ENCODE measurements at regions not wholly inside any gene's neighbourhood (a gene's known extent, or its start where the extent isn't known, plus 50 kb on each side); places are given as distances from the start of the nearest gene placed in this dataset.

DNA sequence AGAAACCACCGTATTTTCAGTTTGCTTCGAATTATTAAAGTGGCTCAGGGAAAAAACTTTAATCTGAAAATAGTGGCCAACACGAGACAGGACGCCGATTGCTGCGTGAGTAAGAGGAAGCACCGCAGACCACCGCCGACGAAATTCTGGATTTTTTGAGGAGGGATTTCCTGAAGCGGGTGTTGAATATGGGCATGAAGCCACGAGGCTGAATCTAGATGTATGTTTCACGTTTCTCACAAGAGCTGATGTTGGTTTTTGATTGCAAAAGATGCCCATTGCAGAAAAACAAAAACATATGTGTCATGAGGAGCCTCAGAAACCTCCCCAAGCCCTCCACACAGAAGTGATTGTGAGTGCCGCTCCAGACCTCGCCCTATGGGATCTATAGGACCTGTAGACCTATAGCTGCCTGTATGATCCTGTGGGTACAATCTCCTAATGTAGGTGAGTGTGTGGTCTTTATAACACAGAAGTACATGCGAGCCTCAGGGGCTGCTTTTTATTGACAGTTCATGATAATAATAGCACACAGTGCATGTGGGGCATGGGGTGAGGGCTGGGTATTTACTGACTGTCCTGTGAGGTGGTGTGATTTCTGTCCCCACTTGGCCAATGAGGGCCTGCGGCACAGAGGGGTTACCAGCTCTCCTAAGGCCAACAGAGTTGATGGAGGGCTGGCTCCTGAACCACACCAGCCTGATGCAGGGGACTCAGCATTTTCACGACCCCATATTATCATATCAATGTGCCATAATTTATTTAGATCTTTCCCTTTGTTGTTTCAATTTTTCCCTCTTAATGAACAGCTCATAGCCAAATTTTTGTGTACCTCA lies 243.9 kb downstream of the DLL1 start:
- H2AFZ ChIP-seq (ENCODE audit: low read depth), result no peak overlapping the region
- H3K4me3 ChIP-seq (ENCODE audit: low read depth in 2 of 2, low read length in 1 of 2), result no peak overlapping the region
- no peaks in the 10 kb centered on the region for H3K9me3 ChIP-seq
- no peaks in the 10 kb centered on the region for H3K79me2 ChIP-seq (ENCODE audit: insufficient read depth)
- H3K36me3 ChIP-seq (replicated peaks in 1 of 2; ENCODE audit: control insufficient read depth in 1 of 2, insufficient read depth in 2 of 2, low read length in 1 of 2), result no peaks in the 10 kb centered on the region
- 44% methylated on average over 18 of the region's 18 CpGs for WGBS (ENCODE audit: low lambda C conversion rate)
- H3K4me2 ChIP-seq, result no peak overlapping the region
- peaks cover 0 to 9% of the 10 kb centered on the region in 2 experiments; a peak in 1 of 4 replicates for H3K4me1 ChIP-seq (ENCODE audit: control insufficient read depth in 1 of 2, insufficient read depth in 2 of 2, low read depth in 1 of 2, low read length in 1 of 2)
- H3K9me2 ChIP-seq, result no peaks in the 10 kb centered on the region
- no peak for TF ChIP-seq YY1 (IDR thresholded peaks at IDR 0.05; ENCODE audit: low read depth)
- no peak for TF ChIP-seq RXRA (IDR thresholded peaks at IDR 0.05; ENCODE audit: borderline replicate concordance, low read depth)
- no peak for TF ChIP-seq CHD2 (IDR thresholded peaks at IDR 0.05; ENCODE audit: low read length, partially characterized antibody)
- TF ChIP-seq MXI1 (IDR thresholded peaks at IDR 0.05; ENCODE audit: low read depth, low read length), result no peak
- TF ChIP-seq, protein P1, sequence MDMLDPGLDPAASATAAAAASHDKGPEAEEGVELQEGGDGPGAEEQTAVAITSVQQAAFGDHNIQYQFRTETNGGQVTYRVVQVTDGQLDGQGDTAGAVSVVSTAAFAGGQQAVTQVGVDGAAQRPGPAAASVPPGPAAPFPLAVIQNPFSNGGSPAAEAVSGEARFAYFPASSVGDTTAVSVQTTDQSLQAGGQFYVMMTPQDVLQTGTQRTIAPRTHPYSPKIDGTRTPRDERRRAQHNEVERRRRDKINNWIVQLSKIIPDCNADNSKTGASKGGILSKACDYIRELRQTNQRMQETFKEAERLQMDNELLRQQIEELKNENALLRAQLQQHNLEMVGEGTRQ (IDR thresholded peaks at IDR 0.05; ENCODE audit: borderline replicate concordance, low read depth, low read length), result no peak
- TF ChIP-seq SMC3 (IDR thresholded peaks at IDR 0.05; ENCODE audit: low read depth, low read length), result no peak
- TF ChIP-seq, protein P2, sequence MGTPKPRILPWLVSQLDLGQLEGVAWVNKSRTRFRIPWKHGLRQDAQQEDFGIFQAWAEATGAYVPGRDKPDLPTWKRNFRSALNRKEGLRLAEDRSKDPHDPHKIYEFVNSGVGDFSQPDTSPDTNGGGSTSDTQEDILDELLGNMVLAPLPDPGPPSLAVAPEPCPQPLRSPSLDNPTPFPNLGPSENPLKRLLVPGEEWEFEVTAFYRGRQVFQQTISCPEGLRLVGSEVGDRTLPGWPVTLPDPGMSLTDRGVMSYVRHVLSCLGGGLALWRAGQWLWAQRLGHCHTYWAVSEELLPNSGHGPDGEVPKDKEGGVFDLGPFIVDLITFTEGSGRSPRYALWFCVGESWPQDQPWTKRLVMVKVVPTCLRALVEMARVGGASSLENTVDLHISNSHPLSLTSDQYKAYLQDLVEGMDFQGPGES (IDR thresholded peaks at IDR 0.05; ENCODE audit: low read depth, low read length), result no peak
- TF ChIP-seq, protein P3, sequence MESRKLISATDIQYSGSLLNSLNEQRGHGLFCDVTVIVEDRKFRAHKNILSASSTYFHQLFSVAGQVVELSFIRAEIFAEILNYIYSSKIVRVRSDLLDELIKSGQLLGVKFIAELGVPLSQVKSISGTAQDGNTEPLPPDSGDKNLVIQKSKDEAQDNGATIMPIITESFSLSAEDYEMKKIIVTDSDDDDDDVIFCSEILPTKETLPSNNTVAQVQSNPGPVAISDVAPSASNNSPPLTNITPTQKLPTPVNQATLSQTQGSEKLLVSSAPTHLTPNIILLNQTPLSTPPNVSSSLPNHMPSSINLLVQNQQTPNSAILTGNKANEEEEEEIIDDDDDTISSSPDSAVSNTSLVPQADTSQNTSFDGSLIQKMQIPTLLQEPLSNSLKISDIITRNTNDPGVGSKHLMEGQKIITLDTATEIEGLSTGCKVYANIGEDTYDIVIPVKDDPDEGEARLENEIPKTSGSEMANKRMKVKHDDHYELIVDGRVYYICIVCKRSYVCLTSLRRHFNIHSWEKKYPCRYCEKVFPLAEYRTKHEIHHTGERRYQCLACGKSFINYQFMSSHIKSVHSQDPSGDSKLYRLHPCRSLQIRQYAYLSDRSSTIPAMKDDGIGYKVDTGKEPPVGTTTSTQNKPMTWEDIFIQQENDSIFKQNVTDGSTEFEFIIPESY (IDR thresholded peaks at IDR 0.05; ENCODE audit: borderline replicate concordance, low read depth), result no peak
- TF ChIP-seq NRF1 (IDR thresholded peaks at IDR 0.05; ENCODE audit: low read depth, low read length), result no peak
- TF ChIP-seq, protein P4, sequence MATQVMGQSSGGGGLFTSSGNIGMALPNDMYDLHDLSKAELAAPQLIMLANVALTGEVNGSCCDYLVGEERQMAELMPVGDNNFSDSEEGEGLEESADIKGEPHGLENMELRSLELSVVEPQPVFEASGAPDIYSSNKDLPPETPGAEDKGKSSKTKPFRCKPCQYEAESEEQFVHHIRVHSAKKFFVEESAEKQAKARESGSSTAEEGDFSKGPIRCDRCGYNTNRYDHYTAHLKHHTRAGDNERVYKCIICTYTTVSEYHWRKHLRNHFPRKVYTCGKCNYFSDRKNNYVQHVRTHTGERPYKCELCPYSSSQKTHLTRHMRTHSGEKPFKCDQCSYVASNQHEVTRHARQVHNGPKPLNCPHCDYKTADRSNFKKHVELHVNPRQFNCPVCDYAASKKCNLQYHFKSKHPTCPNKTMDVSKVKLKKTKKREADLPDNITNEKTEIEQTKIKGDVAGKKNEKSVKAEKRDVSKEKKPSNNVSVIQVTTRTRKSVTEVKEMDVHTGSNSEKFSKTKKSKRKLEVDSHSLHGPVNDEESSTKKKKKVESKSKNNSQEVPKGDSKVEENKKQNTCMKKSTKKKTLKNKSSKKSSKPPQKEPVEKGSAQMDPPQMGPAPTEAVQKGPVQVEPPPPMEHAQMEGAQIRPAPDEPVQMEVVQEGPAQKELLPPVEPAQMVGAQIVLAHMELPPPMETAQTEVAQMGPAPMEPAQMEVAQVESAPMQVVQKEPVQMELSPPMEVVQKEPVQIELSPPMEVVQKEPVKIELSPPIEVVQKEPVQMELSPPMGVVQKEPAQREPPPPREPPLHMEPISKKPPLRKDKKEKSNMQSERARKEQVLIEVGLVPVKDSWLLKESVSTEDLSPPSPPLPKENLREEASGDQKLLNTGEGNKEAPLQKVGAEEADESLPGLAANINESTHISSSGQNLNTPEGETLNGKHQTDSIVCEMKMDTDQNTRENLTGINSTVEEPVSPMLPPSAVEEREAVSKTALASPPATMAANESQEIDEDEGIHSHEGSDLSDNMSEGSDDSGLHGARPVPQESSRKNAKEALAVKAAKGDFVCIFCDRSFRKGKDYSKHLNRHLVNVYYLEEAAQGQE (IDR thresholded peaks at IDR 0.05; ENCODE audit: low read depth, low read length), result no peak
- no peak for TF ChIP-seq SIN3A (IDR thresholded peaks at IDR 0.05; ENCODE audit: borderline replicate concordance, low read depth, low read length)
- no peak for TF ChIP-seq ELF1 (IDR thresholded peaks at IDR 0.05)
- TF ChIP-seq EZH2phosphoT487 (IDR thresholded peaks at IDR 0.05; ENCODE audit: borderline replicate concordance, low read depth), result no peak
- no peak for TF ChIP-seq RFX5 (IDR thresholded peaks at IDR 0.05; ENCODE audit: low read length)
- TF ChIP-seq TEAD4 (IDR thresholded peaks at IDR 0.05; ENCODE audit: borderline replicate concordance, insufficient read depth), result no peak
- no peak for TF ChIP-seq GABPA (IDR thresholded peaks at IDR 0.05; ENCODE audit: low read depth)
- TF ChIP-seq TCF12 (IDR thresholded peaks at IDR 0.05), result no peak
- TF ChIP-seq FOXJ3 (CRISPR knock-in tag; IDR thresholded peaks at IDR 0.05), result no peak
- H3K27me3 ChIP-seq (ENCODE audit: insufficient read depth), result no peaks in the 10 kb centered on the region
- POLR2A ChIA-PET, result no interaction called here
- no peak overlapping the region for H3K9ac ChIP-seq
- no peaks in the 10 kb centered on the region for H3F3A ChIP-seq (replicated peaks; ENCODE audit: insufficient read depth)
- CTCF ChIA-PET, result no interaction called here
- no peak for DNase-seq
- no peaks in the 10 kb centered on the region for H4K20me1 ChIP-seq (ENCODE audit: insufficient read depth)
- no peak overlapping the region for H3K27ac ChIP-seq (ENCODE audit: low read depth in 2 of 2, low read length in 1 of 2)

Data from SK-N-SH (cell line).